ENCODE measurements at regions not wholly inside any gene's neighbourhood (a gene's known extent, or its start where the extent isn't known, plus 50 kb on each side); places are given as distances from the start of the nearest gene placed in this dataset.

GRCh38 chr2:15074319-15074718 lies 441.8 kb downstream of the LRATD1 start:
- TF ChIP-seq POLR2AphosphoS5 (IDR thresholded peaks at IDR 0.05; ENCODE audit: low read depth, low read length) (no peak), TAF1 (IDR thresholded peaks at IDR 0.05; ENCODE audit: borderline replicate concordance, insufficient read depth, low read length) (no peak), SIN3A (IDR thresholded peaks at IDR 0.05; ENCODE audit: borderline replicate concordance, insufficient read depth, low read length) (no peak), FOXP2 (optimal IDR thresholded peaks at IDR 0.05; ENCODE audit: borderline replicate concordance, extremely low read depth, extremely low read length, insufficient read depth) (no peak), REST (IDR thresholded peaks at IDR 0.05; ENCODE audit: insufficient read depth in 1 of 2, low read depth in 2 of 2, low read length in 2 of 2) (no peak)

GRCh38 chr2:15074751-15075700 lies 442.5 kb downstream of the LRATD1 start:
- TF ChIP-seq TAF1 (IDR thresholded peaks at IDR 0.05; ENCODE audit: borderline replicate concordance, insufficient read depth, low read length), result no peak
- TF ChIP-seq POLR2AphosphoS5 (IDR thresholded peaks at IDR 0.05; ENCODE audit: low read depth, low read length), result no peak
- no peak for TF ChIP-seq SIN3A (IDR thresholded peaks at IDR 0.05; ENCODE audit: borderline replicate concordance, insufficient read depth, low read length)
- no peak for TF ChIP-seq REST (IDR thresholded peaks at IDR 0.05; ENCODE audit: insufficient read depth in 1 of 2, low read depth in 2 of 2, low read length in 2 of 2)
- no peak for TF ChIP-seq FOXP2 (optimal IDR thresholded peaks at IDR 0.05; ENCODE audit: borderline replicate concordance, extremely low read depth, extremely low read length, insufficient read depth)

- no peak for TF ChIP-seq FOXP2 (optimal IDR thresholded peaks at IDR 0.05; ENCODE audit: borderline replicate concordance, extremely low read depth, extremely low read length, insufficient read depth)
- no peak for TF ChIP-seq POLR2AphosphoS5 (IDR thresholded peaks at IDR 0.05; ENCODE audit: low read depth, low read length)
- TF ChIP-seq TAF1 (IDR thresholded peaks at IDR 0.05; ENCODE audit: borderline replicate concordance, insufficient read depth, low read length), result no peak
- no peak for TF ChIP-seq SIN3A (IDR thresholded peaks at IDR 0.05; ENCODE audit: borderline replicate concordance, insufficient read depth, low read length)
- no peak for TF ChIP-seq REST (IDR thresholded peaks at IDR 0.05; ENCODE audit: insufficient read depth in 1 of 2, low read depth in 2 of 2, low read length in 2 of 2)
Observed at GRCh38 chr2:15076668-15077067, 444.2 kb downstream of the LRATD1 start.

DNA sequence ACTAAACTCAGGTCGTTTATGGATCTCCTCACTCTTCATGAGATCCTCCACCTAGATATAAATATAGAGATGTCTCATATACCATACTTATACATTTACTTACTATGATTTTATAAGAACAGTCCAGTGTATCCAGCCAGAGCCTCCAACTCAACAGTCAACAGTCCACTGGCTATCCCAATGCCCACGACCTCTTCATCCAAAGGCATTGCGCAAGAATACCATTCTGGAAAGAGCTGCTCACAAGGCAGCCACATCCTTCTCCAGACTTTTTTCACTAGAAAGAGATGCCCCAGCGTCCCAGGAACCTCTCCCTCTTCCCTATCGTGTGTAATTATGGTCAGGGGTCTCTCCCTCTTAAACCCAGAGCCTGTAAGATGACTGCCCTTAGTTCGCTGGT lies 448.8 kb downstream of the LRATD1 start:
- no peak for TF ChIP-seq POLR2AphosphoS5 (IDR thresholded peaks at IDR 0.05; ENCODE audit: low read depth, low read length)
- no peak for TF ChIP-seq TAF1 (IDR thresholded peaks at IDR 0.05; ENCODE audit: borderline replicate concordance, insufficient read depth, low read length)
- no peak for TF ChIP-seq SIN3A (IDR thresholded peaks at IDR 0.05; ENCODE audit: borderline replicate concordance, insufficient read depth, low read length)
- TF ChIP-seq FOXP2 (optimal IDR thresholded peaks at IDR 0.05; ENCODE audit: borderline replicate concordance, extremely low read depth, extremely low read length, insufficient read depth), result no peak
- no peak for TF ChIP-seq REST (IDR thresholded peaks at IDR 0.05; ENCODE audit: insufficient read depth in 1 of 2, low read depth in 2 of 2, low read length in 2 of 2)

Measured in PFSK-1 (cell line).